Kidney (tissue), 13 donors: ENCODE measurements at regions not wholly inside any gene's neighbourhood (a gene's known extent, or its start where the extent isn't known, plus 50 kb on each side); places are given as distances from the start of the nearest gene placed in this dataset.

Source experiments
- DNase-seq, 5 donors: peaks; one replicate each; pipeline ENCODE4 v3.0.0-alpha.2; 2013 to 2020
- FAIRE-seq: peaks from 2 replicates; lab custom pipeline; 2012; peaks lifted over from hg19 to GRCh38; lab: Jason Lieb, UNC
- H3K27ac ChIP-seq, 2 donors: one replicate each; pipeline ENCODE4 v1.7.0; 2013; ENCODE audit warnings: low read depth in 2 of 2, low read length in 2 of 2, inconsistent platforms in 1 of 2
- H3K27me3 ChIP-seq: one replicate; pipeline ENCODE4 v1.7.1; 2013; ENCODE audit warnings: low read length, inconsistent platforms; ENCODE audit not compliant: control insufficient read depth, insufficient read depth
- H3K36me3 ChIP-seq, 3 donors: one replicate each; pipeline versions ENCODE4 v1.7.0 to v1.7.1; 2013; ENCODE audit warnings: low read length in 3 of 3, control low read depth in 1 of 3, inconsistent platforms in 1 of 3; ENCODE audit not compliant: insufficient read depth in 3 of 3, control insufficient read depth in 2 of 3
- H3K4me1 ChIP-seq, 3 donors: one replicate each; pipeline versions ENCODE4 v1.7.0 to v1.7.1; 2013; ENCODE audit warnings: low read length in 3 of 3, inconsistent platforms in 1 of 3, low read depth in 1 of 3; ENCODE audit not compliant: control insufficient read depth in 2 of 3, insufficient read depth in 2 of 3
- H3K4me3 ChIP-seq, 3 donors: one replicate each; pipeline versions ENCODE4 v1.7.0 to v1.8.1; 2013; ENCODE audit warnings: low read length in 3 of 3, control low read depth in 1 of 3, inconsistent platforms in 1 of 3
- H3K9ac ChIP-seq, 3 donors: one replicate each; pipeline versions ENCODE4 v1.7.0 to v1.7.1; 2013; ENCODE audit warnings: low read length in 3 of 3, control low read depth in 1 of 3, inconsistent platforms in 1 of 3
- H3K9me3 ChIP-seq, 3 donors: one replicate each; pipeline versions ENCODE4 v1.7.0 to v1.7.1; 2013; ENCODE audit warnings: low read length in 3 of 3, control low read depth in 1 of 3, inconsistent platforms in 1 of 3; ENCODE audit not compliant: control insufficient read depth in 2 of 3, insufficient read depth in 1 of 3
- CTCF ChIP-seq: IDR thresholded peaks from 3 replicates; pipeline ENCODE4 v1.5.1; 2012; ENCODE audit warnings: mild to moderate bottlenecking, moderate library complexity, borderline replicate concordance; ENCODE audit not compliant: insufficient read depth; ENCODE audit errors: extremely low read depth
- intact Hi-C: fragments of 100-400 bp; cut with DNase I; formaldehyde crosslinking; loops from one replicate; pipeline ENCODE4 v1.11.1; 2022
- donor health status: control.
- donor health status: control.
- donor health status: control.
- donor health status: control.
- donor health status: control.
- donor health status: DM: yes; HTN: yes; CAD: no.
- donor health status: Normal renal cell carcinoma (clear cell type).

- no peak overlapping the region for H3K27ac ChIP-seq
- no peak overlapping the region for H3K4me3 ChIP-seq
- intact Hi-C loops = no loop called here
- DNase-seq (no peak), FAIRE-seq (no peak)
- no peak overlapping the region for H3K9ac ChIP-seq
- H3K27me3 ChIP-seq = no peaks in the 10 kb centered on the region
- no peak for TF ChIP-seq CTCF
- no peaks in the 10 kb centered on the region for H3K36me3 ChIP-seq
- no peaks in the 10 kb centered on the region for H3K9me3 ChIP-seq
- no peaks in the 10 kb centered on the region for H3K4me1 ChIP-seq
These were observed 89.1 kb upstream of the LHCGR start for GRCh38 chr2:48844417-48845155.

GRCh38 chr2:48841126-48841525 is 85.6 kb upstream of the LHCGR start:
- no peaks in the 10 kb centered on the region for H3K9me3 ChIP-seq
- no peak for FAIRE-seq
- H3K27ac ChIP-seq = no peak overlapping the region
- intact Hi-C loops = no loop called here
- no peaks in the 10 kb centered on the region for H3K27me3 ChIP-seq
- H3K36me3 ChIP-seq = no peaks in the 10 kb centered on the region
- H3K9ac ChIP-seq = no peak overlapping the region
- no peak for DNase-seq
- H3K4me1 ChIP-seq = no peaks in the 10 kb centered on the region
- no peak overlapping the region for H3K4me3 ChIP-seq
- TF ChIP-seq CTCF = no peak

DNA sequence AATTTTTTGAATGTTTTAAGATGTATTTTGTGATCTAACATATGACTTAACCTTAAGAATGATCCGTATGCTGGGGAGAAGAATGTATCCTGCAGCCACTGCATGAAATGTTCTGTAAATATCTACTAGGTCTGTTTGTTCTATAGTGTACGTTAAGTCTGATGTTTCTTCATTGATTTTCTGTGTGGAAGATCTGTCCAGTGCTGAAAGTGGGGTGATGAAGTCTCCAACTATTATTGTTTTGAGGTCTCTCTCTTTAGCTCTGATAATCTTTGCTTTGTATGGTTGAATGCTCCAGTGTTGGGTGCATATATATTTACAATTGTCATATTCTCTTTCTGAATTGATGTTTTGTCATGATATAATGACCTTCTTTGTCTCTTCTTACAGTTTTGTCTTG is 82.5 kb upstream of the LHCGR start:
- TF ChIP-seq CTCF = no peak
- Histone ChIP-seq H3K27me3 (no peaks in the 10 kb centered on the region), H3K4me3 (no peak overlapping the region), H3K9me3 (no peaks in the 10 kb centered on the region), H3K27ac (no peak overlapping the region), H3K36me3 (no peaks in the 10 kb centered on the region), H3K9ac (no peak overlapping the region), H3K4me1 (no peaks in the 10 kb centered on the region)
- intact Hi-C loops = no loop called here
- DNase-seq = no peak
- FAIRE-seq = no peak

DNA sequence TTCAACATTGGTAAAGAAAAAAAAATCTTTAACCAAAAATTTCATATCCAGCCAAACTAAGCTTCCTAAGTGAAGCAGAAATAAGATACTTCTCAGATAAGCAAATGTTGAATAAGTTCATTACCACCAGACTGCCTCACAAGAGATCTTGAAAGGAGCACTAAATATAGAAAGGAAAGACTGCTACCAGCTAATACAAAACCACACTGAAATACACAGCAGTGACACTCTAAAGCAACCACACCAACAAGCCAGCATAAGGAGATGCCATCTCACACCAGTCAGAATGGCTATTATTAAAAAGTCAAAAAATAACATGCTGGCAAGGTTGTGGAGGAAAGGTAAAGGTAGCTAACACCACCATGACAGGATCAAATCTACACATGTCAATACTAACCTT is 74.0 kb upstream of the LHCGR start:
- DNase-seq = no peak
- no peaks in the 10 kb centered on the region for H3K36me3 ChIP-seq
- no peak for TF ChIP-seq CTCF
- H3K4me1 ChIP-seq = no peaks in the 10 kb centered on the region
- H3K4me3 ChIP-seq = no peak overlapping the region
- intact Hi-C loops = no loop called here
- H3K9me3 ChIP-seq = no peaks in the 10 kb centered on the region
- H3K27me3 ChIP-seq = no peaks in the 10 kb centered on the region
- H3K27ac ChIP-seq = no peak overlapping the region
- no peak overlapping the region for H3K9ac ChIP-seq
- no peak for FAIRE-seq
